Trophoblast cell (in vitro differentiated cells and primary cell): ENCODE measurements at regions not wholly inside any gene's neighbourhood (a gene's known extent, or its start where the extent isn't known, plus 50 kb on each side); places are given as distances from the start of the nearest gene placed in this dataset.

Experiments
- DNase-seq, 2 donors: peaks; one replicate each; pipeline ENCODE4 v3.0.0-alpha.2; 2016
- H2AFZ ChIP-seq: 2 replicates; pipeline ENCODE4 v1.6.1; 2013; ENCODE audit warnings: low read length, moderate library complexity, mild to moderate bottlenecking; ENCODE audit not compliant: insufficient read depth, poor library complexity
- H2AK5ac ChIP-seq: 2 replicates; pipeline ENCODE4 v1.6.1; 2013; ENCODE audit warnings: mild to moderate bottlenecking, low read length
- H2BK120ac ChIP-seq: 2 replicates; pipeline ENCODE4 v1.6.1; 2013; ENCODE audit warnings: low read length, mild to moderate bottlenecking, moderate library complexity; ENCODE audit not compliant: insufficient read depth, poor library complexity
- H2BK12ac ChIP-seq: 2 replicates; pipeline ENCODE4 v1.6.1; 2013; ENCODE audit warnings: mild to moderate bottlenecking, low read length, moderate library complexity
- H2BK5ac ChIP-seq: 2 replicates; pipeline ENCODE4 v1.6.1; 2013; ENCODE audit warnings: low read length, low read depth, moderate library complexity, mild to moderate bottlenecking; ENCODE audit not compliant: poor library complexity
- H3K14ac ChIP-seq: 2 replicates; pipeline ENCODE4 v1.6.1; 2013; ENCODE audit warnings: mild to moderate bottlenecking, low read length
- H3K18ac ChIP-seq: 2 replicates; pipeline ENCODE4 v1.6.1; 2013; ENCODE audit warnings: mild to moderate bottlenecking, low read length
- H3K23ac ChIP-seq: 2 replicates; pipeline ENCODE4 v1.6.1; 2013; ENCODE audit warnings: low read length
- H3K27ac ChIP-seq: 2 replicates; pipeline ENCODE4 v1.5.1; 2013; ENCODE audit warnings: low read depth, mild to moderate bottlenecking, inconsistent platforms, low read length, moderate library complexity
- H3K27me3 ChIP-seq: 2 replicates; pipeline ENCODE4 v1.6.1; 2013; ENCODE audit warnings: inconsistent platforms, mild to moderate bottlenecking, low read length, moderate library complexity; ENCODE audit not compliant: insufficient read depth
- H3K36me3 ChIP-seq, 2 experiments: 1 replicate in 1 of 2; 2 replicates in 1 of 2; pipeline ENCODE4 v1.6.1; 2013; ENCODE audit warnings: low read length in 2 of 2, mild to moderate bottlenecking in 2 of 2, moderate library complexity in 1 of 2; ENCODE audit not compliant: insufficient read depth in 2 of 2, control insufficient read depth in 1 of 2
- H3K4ac ChIP-seq: 2 replicates; pipeline ENCODE4 v1.6.1; 2013; ENCODE audit warnings: low read depth, mild to moderate bottlenecking, low read length, moderate library complexity
- H3K4me1 ChIP-seq, 2 experiments: 1 replicate in 1 of 2; 2 replicates in 1 of 2; pipeline ENCODE4 v1.6.1; 2013; ENCODE audit warnings: low read length in 2 of 2, mild to moderate bottlenecking in 2 of 2, moderate library complexity in 1 of 2; ENCODE audit not compliant: insufficient read depth in 2 of 2, control insufficient read depth in 1 of 2
- H3K4me2 ChIP-seq: 2 replicates; pipeline ENCODE4 v1.6.1; 2013; ENCODE audit warnings: inconsistent platforms, mild to moderate bottlenecking, low read length, moderate library complexity
- H3K4me3 ChIP-seq: 2 replicates; pipeline ENCODE4 v1.5.1; 2013; ENCODE audit warnings: mild to moderate bottlenecking, low read depth, low read length, inconsistent platforms
- H3K79me1 ChIP-seq: one replicate; pipeline ENCODE4 v1.6.1; 2013; ENCODE audit warnings: low read length
- H3K79me2 ChIP-seq: 2 replicates; pipeline ENCODE4 v1.6.1; 2013; ENCODE audit warnings: low read length, mild to moderate bottlenecking; ENCODE audit not compliant: control insufficient read depth, insufficient read depth, poor library complexity
- H3K9ac ChIP-seq: 2 replicates; pipeline ENCODE4 v1.6.1; 2013; ENCODE audit warnings: mild to moderate bottlenecking, low read length
- H3K9me3 ChIP-seq: 2 replicates; pipeline ENCODE4 v1.6.1; 2013; ENCODE audit warnings: low read depth, mild to moderate bottlenecking, control low read depth, inconsistent platforms, low read length; ENCODE audit not compliant: insufficient read depth
- H4K12ac ChIP-seq: 2 replicates; pipeline ENCODE4 v1.6.1; 2013; ENCODE audit warnings: low read depth, mild to moderate bottlenecking, low read length, moderate library complexity
- H4K8ac ChIP-seq: 2 replicates; pipeline ENCODE4 v1.6.1; 2013; ENCODE audit warnings: low read depth, mild to moderate bottlenecking, low read length, moderate library complexity
- H4K91ac ChIP-seq: one replicate; pipeline ENCODE4 v1.6.1; 2013; ENCODE audit warnings: low read depth, mild to moderate bottlenecking, low read length, moderate library complexity
- whole genome bisulfite sequencing: extraction: QIAGEN DNeasy Blood & Tissue Kit; methylation state at CpG from one replicate; pipeline ENCODE4 v1.1.7; 2013; ENCODE audit warnings: missing lambda C conversion rate; ENCODE audit not compliant: insufficient read length, insufficient coverage; ENCODE audit errors: extremely low coverage; 5-methylcytosine and 5-hydroxymethylcytosine counted together

GRCh38 chr3:162647321-162647720 is 1150.7 kb downstream of the OTOL1 start:
- no peaks in the 10 kb centered on the region for H3K79me1 ChIP-seq
- no peak overlapping the region for H4K91ac ChIP-seq
- H2BK120ac ChIP-seq, result no peak overlapping the region
- DNase-seq, result no peak
- H3K23ac ChIP-seq, result no peak overlapping the region
- no peaks in the 10 kb centered on the region for H3K79me2 ChIP-seq
- H3K4me3 ChIP-seq, result no peak overlapping the region
- H3K9ac ChIP-seq, result no peak overlapping the region
- no CpG with 5 or more reads among the region's 2 CpGs for WGBS
- H3K4me1 ChIP-seq, result no peaks in the 10 kb centered on the region
- no peak overlapping the region for H2AK5ac ChIP-seq
- H3K36me3 ChIP-seq, result no peaks in the 10 kb centered on the region
- no peak overlapping the region for H2BK5ac ChIP-seq
- H2AFZ ChIP-seq, result no peak overlapping the region
- H3K4me2 ChIP-seq, result no peak overlapping the region
- H3K27me3 ChIP-seq, result no peaks in the 10 kb centered on the region
- H3K27ac ChIP-seq, result no peak overlapping the region
- no peak overlapping the region for H3K18ac ChIP-seq
- H2BK12ac ChIP-seq, result no peak overlapping the region
- H3K14ac ChIP-seq, result no peak overlapping the region
- no peak overlapping the region for H4K8ac ChIP-seq
- peaks cover 7% of the 10 kb centered on the region for H3K9me3 ChIP-seq
- no peak overlapping the region for H3K4ac ChIP-seq
- H4K12ac ChIP-seq, result no peak overlapping the region

- Histone ChIP-seq H2BK120ac (no peak overlapping the region), H3K23ac (no peak overlapping the region), H3K9ac (no peak overlapping the region), H3K14ac (no peak overlapping the region), H2AFZ (no peak overlapping the region), H2BK5ac (no peak overlapping the region), H3K4ac (no peak overlapping the region), H2BK12ac (no peak overlapping the region), H3K4me3 (no peak overlapping the region), H3K4me2 (no peak overlapping the region), H4K91ac (no peak overlapping the region), H3K79me1 (no peaks in the 10 kb centered on the region), H4K8ac (no peak overlapping the region), H3K9me3 (no peaks in the 10 kb centered on the region), H3K27ac (no peak overlapping the region), H2AK5ac (no peak overlapping the region), H4K12ac (no peak overlapping the region), H3K4me1 (no peaks in the 10 kb centered on the region), H3K27me3 (no peaks in the 10 kb centered on the region), H3K18ac (no peak overlapping the region), H3K79me2 (no peaks in the 10 kb centered on the region), H3K36me3 (no peaks in the 10 kb centered on the region)
- peak in 1 of 2 donors; percentile 37 for DNase-seq
- no CpG with 5 or more reads among the region's 1 CpG for WGBS
Measured at GRCh38 chr3:162658003-162658402, 1161.4 kb downstream of the OTOL1 start.

GRCh38 chr3:162665684-162666391 is 1169.2 kb downstream of the OTOL1 start:
- no CpG with 5 or more reads among the region's 1 CpG for WGBS
- Histone ChIP-seq H3K27ac (no peak overlapping the region), H4K91ac (no peak overlapping the region), H4K8ac (no peak overlapping the region), H3K4me1 (no peaks in the 10 kb centered on the region), H2AK5ac (no peak overlapping the region), H2BK5ac (no peak overlapping the region), H3K23ac (no peak overlapping the region), H3K4ac (no peak overlapping the region), H3K9ac (peak overlapping the region; percentile 27), H3K18ac (no peak overlapping the region), H3K4me3 (no peak overlapping the region), H2BK120ac (no peak overlapping the region), H3K4me2 (no peak overlapping the region), H4K12ac (no peak overlapping the region), H3K9me3 (no peaks in the 10 kb centered on the region), H3K27me3 (no peaks in the 10 kb centered on the region), H3K14ac (no peak overlapping the region), H3K79me1 (no peaks in the 10 kb centered on the region), H3K36me3 (no peaks in the 10 kb centered on the region), H2BK12ac (no peak overlapping the region), H2AFZ (no peak overlapping the region), H3K79me2 (no peaks in the 10 kb centered on the region)
- DNase-seq, result no peak

GRCh38 chr3:162666835-162667234 is 1170.2 kb downstream of the OTOL1 start:
- Histone ChIP-seq H3K4me1 (no peaks in the 10 kb centered on the region), H3K23ac (no peak overlapping the region), H3K14ac (no peak overlapping the region), H3K79me2 (no peaks in the 10 kb centered on the region), H3K4ac (no peak overlapping the region), H3K27me3 (no peaks in the 10 kb centered on the region), H3K9me3 (no peaks in the 10 kb centered on the region), H2AK5ac (no peak overlapping the region), H3K18ac (no peak overlapping the region), H3K36me3 (no peaks in the 10 kb centered on the region), H4K91ac (no peak overlapping the region), H3K4me2 (no peak overlapping the region), H2BK120ac (no peak overlapping the region), H3K79me1 (no peaks in the 10 kb centered on the region), H2BK5ac (no peak overlapping the region), H4K12ac (no peak overlapping the region), H3K9ac (no peak overlapping the region), H4K8ac (no peak overlapping the region), H2BK12ac (no peak overlapping the region), H3K4me3 (no peak overlapping the region), H2AFZ (no peak overlapping the region), H3K27ac (no peak overlapping the region)
- no peak for DNase-seq
- WGBS, result no CpG with 5 or more reads among the region's 10 CpGs
